H9 (cell line): ENCODE measurements at regions not wholly inside any gene's neighbourhood (a gene's known extent, or its start where the extent isn't known, plus 50 kb on each side); places are given as distances from the start of the nearest gene placed in this dataset.

ENCODE experiments used
- DNase-seq: peaks from one replicate; pipeline ENCODE4 v3.0.0-alpha.2; 2017
- H2AFZ ChIP-seq: one replicate; pipeline ENCODE4 v1.6.1; 2013; ENCODE audit warnings: mild to moderate bottlenecking, low read length, control low read depth, moderate library complexity
- H2AK5ac ChIP-seq: 2 replicates; pipeline ENCODE4 v1.6.1; 2013; ENCODE audit warnings: low read length, control low read depth, mixed read lengths; ENCODE audit not compliant: insufficient read length
- H2BK120ac ChIP-seq: one replicate; pipeline ENCODE4 v1.6.1; 2013; ENCODE audit warnings: low read depth, mild to moderate bottlenecking, low read length, control low read depth, inconsistent platforms; ENCODE audit not compliant: poor library complexity, severe bottlenecking
- H2BK12ac ChIP-seq: 2 replicates; pipeline ENCODE4 v1.6.1; 2013; ENCODE audit warnings: low read length, control low read depth, mixed read lengths, low read depth; ENCODE audit not compliant: insufficient read length
- H2BK15ac ChIP-seq: 2 replicates; pipeline ENCODE4 v1.6.1; 2013; ENCODE audit warnings: low read depth, low read length, control low read depth
- H2BK20ac ChIP-seq: one replicate; pipeline ENCODE4 v1.6.1; 2013; ENCODE audit warnings: low read depth, mild to moderate bottlenecking, low read length, control low read depth, inconsistent platforms; ENCODE audit not compliant: poor library complexity, severe bottlenecking
- H2BK5ac ChIP-seq: 2 replicates; pipeline ENCODE4 v1.6.1; 2013; ENCODE audit warnings: low read length, control low read depth, mixed read lengths; ENCODE audit not compliant: insufficient read length
- H3K14ac ChIP-seq: 2 replicates; pipeline ENCODE4 v1.6.1; 2013; ENCODE audit warnings: low read length, control low read depth; ENCODE audit not compliant: insufficient read depth
- H3K18ac ChIP-seq: 2 replicates; pipeline ENCODE4 v1.6.1; 2013; ENCODE audit warnings: low read depth, mild to moderate bottlenecking, mixed read lengths, low read length, control low read depth; ENCODE audit not compliant: insufficient read length
- H3K23ac ChIP-seq: 2 replicates; pipeline ENCODE4 v1.6.1; 2013; ENCODE audit warnings: low read length, control low read depth, mixed read lengths, low read depth; ENCODE audit not compliant: insufficient read length
- H3K23me2 ChIP-seq: 2 replicates; pipeline ENCODE4 v1.6.1; 2013; ENCODE audit warnings: low read depth, mild to moderate bottlenecking, mixed read lengths, low read length, control low read depth; ENCODE audit not compliant: insufficient read length, poor library complexity, severe bottlenecking
- H3K27ac ChIP-seq: 2 replicates; pipeline ENCODE4 v1.5.1; 2013; ENCODE audit warnings: low read length, control low read depth, mixed read lengths, low read depth; ENCODE audit not compliant: insufficient read length
- H3K27me3 ChIP-seq: 2 replicates; pipeline ENCODE4 v1.6.1; 2013; ENCODE audit warnings: low read length, control low read depth, inconsistent platforms; ENCODE audit not compliant: insufficient read depth
- H3K4ac ChIP-seq: 2 replicates; pipeline ENCODE4 v1.6.1; 2013; ENCODE audit warnings: low read depth, mild to moderate bottlenecking, control low read depth, inconsistent platforms, low read length, moderate library complexity
- H3K4me1 ChIP-seq: 2 replicates; pipeline ENCODE4 v1.6.1; 2013; ENCODE audit warnings: low read length, control low read depth, inconsistent platforms; ENCODE audit not compliant: insufficient read depth
- H3K4me2 ChIP-seq: 2 replicates; pipeline ENCODE4 v1.6.1; 2013; ENCODE audit warnings: low read length, control low read depth, mixed read lengths; ENCODE audit not compliant: insufficient read length, insufficient read depth
- H3K56ac ChIP-seq: 2 replicates; pipeline ENCODE4 v1.6.1; 2013; ENCODE audit warnings: low read depth, mild to moderate bottlenecking, mixed read lengths, low read length, control low read depth; ENCODE audit not compliant: insufficient read length
- H3K79me1 ChIP-seq: 2 replicates; pipeline ENCODE4 v1.6.1; 2013; ENCODE audit warnings: low read depth, mild to moderate bottlenecking, moderate library complexity, low read length, control low read depth, inconsistent platforms; ENCODE audit not compliant: insufficient read depth, poor library complexity, severe bottlenecking
- H3K79me2 ChIP-seq: 2 replicates; pipeline ENCODE4 v1.6.1; 2013; ENCODE audit warnings: low read length, control low read depth, inconsistent platforms; ENCODE audit not compliant: insufficient read depth
- H3K9ac ChIP-seq: 2 replicates; pipeline ENCODE4 v1.6.1; 2013; ENCODE audit warnings: low read length, control low read depth, mixed read lengths; ENCODE audit not compliant: insufficient read length; ENCODE audit errors: extremely low read depth
- H3K9me3 ChIP-seq: one replicate; pipeline ENCODE4 v1.6.1; 2013; ENCODE audit warnings: low read depth, low read length, inconsistent platforms; ENCODE audit not compliant: control insufficient read depth
- H3T11ph ChIP-seq: one replicate; pipeline ENCODE4 v1.6.1; 2013; ENCODE audit warnings: mild to moderate bottlenecking, low read length, control low read depth, inconsistent platforms
- H4K20me1 ChIP-seq: one replicate; pipeline ENCODE4 v1.6.1; 2013; ENCODE audit not compliant: control insufficient read depth, insufficient read length, insufficient read depth
- H4K5ac ChIP-seq: 2 replicates; pipeline ENCODE4 v1.6.1; 2013; ENCODE audit warnings: low read depth, mild to moderate bottlenecking, mixed read lengths, low read length, control low read depth; ENCODE audit not compliant: insufficient read length
- H4K8ac ChIP-seq: replicated peaks from 2 replicates; pipeline ENCODE4 v1.6.1; 2013; ENCODE audit warnings: low read length, control low read depth, mixed read lengths, low read depth; ENCODE audit not compliant: insufficient read length
- H4K91ac ChIP-seq: 2 replicates; pipeline ENCODE4 v1.6.1; 2013; ENCODE audit warnings: low read depth, mild to moderate bottlenecking, moderate library complexity, mixed read lengths, low read length, control low read depth; ENCODE audit not compliant: insufficient read length
- H3K27ac Mint-ChIP-seq, 3 experiments: 2 replicates in 2 of 3; 3 replicates in 1 of 3; pipeline ENCODE4 v1.8.0; 2020 to 2021; ENCODE audit warnings: mixed read lengths in 3 of 3, mild to moderate bottlenecking in 1 of 3, moderate library complexity in 1 of 3
- H3K27me3 Mint-ChIP-seq: 2 replicates; pipeline ENCODE4 v1.8.0; 2021; ENCODE audit warnings: low read depth, mild to moderate bottlenecking, moderate library complexity, mixed read lengths
- H3K36me3 Mint-ChIP-seq, 3 experiments: 2 replicates in 2 of 3; 3 replicates in 1 of 3; pipeline ENCODE4 v1.8.0; 2020 to 2021; ENCODE audit warnings: low read depth in 3 of 3, mixed read lengths in 3 of 3; ENCODE audit not compliant: insufficient read depth in 1 of 3
- H3K4me1 Mint-ChIP-seq, 2 experiments: 2 replicates each; pipeline ENCODE4 v1.8.0; 2020; ENCODE audit warnings: mixed read lengths in 2 of 2
- H3K4me3 Mint-ChIP-seq, 2 experiments: 2 replicates in 1 of 2; 3 replicates in 1 of 2; pipeline ENCODE4 v1.8.0; 2020 to 2021; ENCODE audit warnings: mild to moderate bottlenecking in 2 of 2, mixed read lengths in 2 of 2, moderate library complexity in 1 of 2
- H3K9me3 Mint-ChIP-seq, 2 experiments: 2 replicates in 1 of 2; 3 replicates in 1 of 2; pipeline ENCODE4 v1.8.0; 2020; ENCODE audit warnings: mild to moderate bottlenecking in 2 of 2, mixed read lengths in 2 of 2, moderate library complexity in 1 of 2
- CTCF ChIP-seq: fragments of 200-600 bp; sonication (generic); conservative IDR thresholded peaks from 3 replicates; pipeline ENCODE4 v1.8.0; 2021; ENCODE audit warnings: antibody characterized with exemption, mild to moderate bottlenecking
- WGBS: extraction: QIAGEN DNeasy Blood & Tissue Kit; methylation state at CpG from one replicate; pipeline ENCODE4 v1.1.7; 2013; ENCODE audit warnings: missing lambda C conversion rate, low lambda C conversion rate, mixed read lengths; ENCODE audit not compliant: insufficient read length; ENCODE audit errors: extremely low coverage; 5-methylcytosine and 5-hydroxymethylcytosine counted together

- Mint-ChIP-seq H3K27ac (no peak overlapping the region), H3K4me1 (peaks cover 21 to 23% of the 10 kb centered on the region in 2 experiments), H3K36me3 (peaks cover 0 to 16% (median 5%) of the 10 kb centered on the region in 3 experiments; a peak in 5 of 7 replicates), H3K27me3 (no peaks in the 10 kb centered on the region), H3K9me3 (peaks cover 0 to 10% of the 10 kb centered on the region in 2 experiments; a peak in 4 of 5 replicates), H3K4me3 (no peak overlapping the region)
- Histone ChIP-seq H3K23me2 (no peaks in the 10 kb centered on the region), H3K27me3 (no peaks in the 10 kb centered on the region), H2BK15ac (no peak overlapping the region), H3K18ac (no peak overlapping the region), H3K9ac (no peak overlapping the region), H3K27ac (no peak overlapping the region), H2BK120ac (no peak overlapping the region), H3K9me3 (no peaks in the 10 kb centered on the region), H2AFZ (no peak overlapping the region), H3K56ac (no peak overlapping the region), H4K8ac (no peak overlapping the region), H3K23ac (no peak overlapping the region), H2BK5ac (no peak overlapping the region), H3K4me1 (peaks cover 2% of the 10 kb centered on the region; the same call in 1 of the 2 replicates), H3K79me1 (no peaks in the 10 kb centered on the region), H3T11ph (no peak overlapping the region), H2BK20ac (no peak overlapping the region), H2BK12ac (no peak overlapping the region), H4K5ac (no peak overlapping the region), H3K4ac (no peak overlapping the region), H3K4me2 (no peak overlapping the region), H3K14ac (no peak overlapping the region), H4K20me1 (no peaks in the 10 kb centered on the region), H4K91ac (no peak overlapping the region), H3K79me2 (no peaks in the 10 kb centered on the region), H2AK5ac (no peak overlapping the region)
- no peak for DNase-seq
- TF ChIP-seq CTCF = no peak
- no CpG with 5 or more reads among the region's 2 CpGs for WGBS
These were observed 478.3 kb downstream of the SOX2 start for GRCh38 chr3:182190056-182190455.
